Body of pancreas (tissue), 4 donors: ENCODE measurements at regions not wholly inside any gene's neighbourhood (a gene's known extent, or its start where the extent isn't known, plus 50 kb on each side); places are given as distances from the start of the nearest gene placed in this dataset.

ENCODE experiments used
- CTCF ChIP-seq, 7 experiments: fragments of 450-650 bp in 4 of 7; fragments of 200-600 bp in 3 of 7; sonication (generic) in 3 of 7; IDR thresholded peaks; one replicate each; pipeline ENCODE4 v1.5.1; 2016 to 2019; ENCODE audit warnings: antibody characterized with exemption in 7 of 7
- POLR2A ChIP-seq, 3 donors: fragments of 450-650 bp; IDR thresholded peaks; one replicate each; pipeline ENCODE4 v1.6.1; 2016; ENCODE audit warnings: antibody characterized with exemption in 3 of 3, mild to moderate bottlenecking in 2 of 3

- no peak for TF ChIP-seq POLR2A (IDR thresholded peaks at IDR 0.05)
- TF ChIP-seq CTCF (IDR thresholded peaks at IDR 0.05): no peak
Observed at GRCh38 chr14:83461521-83461920, 1927.9 kb upstream of the SEL1L start.
